ENCODE measurements at regions not wholly inside any gene's neighbourhood (a gene's known extent, or its start where the extent isn't known, plus 50 kb on each side); places are given as distances from the start of the nearest gene placed in this dataset.

GRCh38 chr2:215602997-215603396 is 167.1 kb upstream of the FN1 start:
- Histone ChIP-seq H3K27ac (ENCODE audit: low read length in 2 of 2) (no peak overlapping the region), H4K20me1 (ENCODE audit: control insufficient read depth, insufficient read depth, low read length, poor library complexity, severe bottlenecking) (no peaks in the 10 kb centered on the region), H3K4me1 (ENCODE audit: control insufficient read depth in 2 of 2, insufficient read depth in 2 of 2, low read length in 2 of 2) (no peaks in the 10 kb centered on the region), H3K9me3 (ENCODE audit: control extremely low read depth in 1 of 3, control insufficient read depth in 2 of 3, insufficient read depth in 1 of 3, low read length in 2 of 3) (no peaks in the 10 kb centered on the region), H3K4me2 (replicated peaks; ENCODE audit: low read depth, low read length, poor library complexity, severe bottlenecking) (no peak overlapping the region), H2AFZ (ENCODE audit: insufficient read depth, low read depth, low read length, poor library complexity, severe bottlenecking) (no peak overlapping the region), H3K9ac (ENCODE audit: low read length) (no peak overlapping the region), H3K79me2 (ENCODE audit: control insufficient read depth, insufficient read depth, low read length) (no peaks in the 10 kb centered on the region), H3K27me3 (replicated peaks in 1 of 4; ENCODE audit: control extremely low read depth in 1 of 4, control insufficient read depth in 3 of 4, insufficient read depth in 4 of 4, low read length in 3 of 4) (no peaks in the 10 kb centered on the region), H3K36me3 (replicated peaks in 1 of 2; ENCODE audit: control extremely low read depth in 1 of 2, control insufficient read depth in 1 of 2, extremely low read depth in 1 of 2, insufficient read depth in 2 of 2, low read length in 1 of 2) (no peaks in the 10 kb centered on the region), H3K4me3 (ENCODE audit: control extremely low read depth in 1 of 5, extremely low read depth in 1 of 5, insufficient read depth in 1 of 5, low read depth in 2 of 5, low read length in 4 of 5) (no peak overlapping the region)
- Mint-ChIP-seq H3K27ac (no peak overlapping the region), H3K27me3 (peaks cover 17% of the 10 kb centered on the region), H3K4me1 (no peaks in the 10 kb centered on the region), H3K9me3 (ENCODE audit: insufficient read depth) (no peaks in the 10 kb centered on the region), H3K4me3 (no peak overlapping the region)
- WGBS (ENCODE audit: insufficient coverage) = no CpG with 5 or more reads among the region's 3 CpGs
- ChIA-PET POLR2A (no interaction called here), CTCF (no interaction called here)
- DNase-seq = no peak
- TF ChIP-seq, protein P1, sequence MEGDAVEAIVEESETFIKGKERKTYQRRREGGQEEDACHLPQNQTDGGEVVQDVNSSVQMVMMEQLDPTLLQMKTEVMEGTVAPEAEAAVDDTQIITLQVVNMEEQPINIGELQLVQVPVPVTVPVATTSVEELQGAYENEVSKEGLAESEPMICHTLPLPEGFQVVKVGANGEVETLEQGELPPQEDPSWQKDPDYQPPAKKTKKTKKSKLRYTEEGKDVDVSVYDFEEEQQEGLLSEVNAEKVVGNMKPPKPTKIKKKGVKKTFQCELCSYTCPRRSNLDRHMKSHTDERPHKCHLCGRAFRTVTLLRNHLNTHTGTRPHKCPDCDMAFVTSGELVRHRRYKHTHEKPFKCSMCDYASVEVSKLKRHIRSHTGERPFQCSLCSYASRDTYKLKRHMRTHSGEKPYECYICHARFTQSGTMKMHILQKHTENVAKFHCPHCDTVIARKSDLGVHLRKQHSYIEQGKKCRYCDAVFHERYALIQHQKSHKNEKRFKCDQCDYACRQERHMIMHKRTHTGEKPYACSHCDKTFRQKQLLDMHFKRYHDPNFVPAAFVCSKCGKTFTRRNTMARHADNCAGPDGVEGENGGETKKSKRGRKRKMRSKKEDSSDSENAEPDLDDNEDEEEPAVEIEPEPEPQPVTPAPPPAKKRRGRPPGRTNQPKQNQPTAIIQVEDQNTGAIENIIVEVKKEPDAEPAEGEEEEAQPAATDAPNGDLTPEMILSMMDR (IDR thresholded peaks at IDR 0.05) = no peak
- no peak for ATAC-seq (ENCODE audit: low read depth)
- intact Hi-C loops (cut with micrococcal nuclease) = no loop called here

DNA sequence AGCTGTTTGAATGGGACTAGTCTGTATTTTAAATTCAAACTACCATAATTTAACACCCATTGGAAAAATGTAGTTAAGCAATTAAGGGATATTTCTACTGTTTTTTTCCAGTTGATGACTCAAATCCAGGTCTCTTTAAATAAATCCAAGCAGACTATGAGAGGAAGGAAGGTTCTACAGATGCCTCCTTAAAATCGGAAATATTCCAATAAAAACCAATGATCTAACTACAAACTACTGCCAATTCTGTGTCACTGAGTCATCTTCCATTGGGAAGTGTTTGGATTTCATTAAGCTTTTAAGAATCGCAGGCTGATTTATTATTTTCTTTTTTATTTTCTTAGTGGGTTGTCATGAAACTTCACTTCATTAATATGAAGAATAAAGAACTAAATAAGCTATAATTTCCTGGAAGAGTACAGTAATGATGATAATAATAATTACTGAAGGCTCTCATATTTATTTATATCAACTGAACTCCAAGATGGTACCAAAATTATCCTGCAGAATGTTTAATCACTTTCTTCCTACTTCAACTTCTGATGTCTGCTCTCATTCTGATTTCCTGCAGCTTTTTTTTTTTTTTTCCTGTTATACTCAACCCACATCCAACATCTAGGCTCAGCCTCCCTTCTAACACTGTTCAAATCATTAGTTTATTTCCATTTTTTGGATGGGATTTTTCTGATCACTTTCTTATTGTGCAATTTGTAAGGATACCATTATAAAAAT is 166.3 kb upstream of the FN1 start:
- H2AFZ ChIP-seq (ENCODE audit: insufficient read depth, low read depth, low read length, poor library complexity, severe bottlenecking) = no peak overlapping the region
- H3K79me2 ChIP-seq (ENCODE audit: control insufficient read depth, insufficient read depth, low read length) = no peaks in the 10 kb centered on the region
- ChIA-PET CTCF (no interaction called here), POLR2A (no interaction called here)
- intact Hi-C loops (cut with micrococcal nuclease) = no loop called here
- H3K9ac ChIP-seq (ENCODE audit: low read length) = no peak overlapping the region
- WGBS (ENCODE audit: insufficient coverage) = no CpG with 5 or more reads among the region's 2 CpGs
- no peak overlapping the region for H3K27ac ChIP-seq (ENCODE audit: low read length in 2 of 2)
- no peak overlapping the region for H3K27ac Mint-ChIP-seq
- no peaks in the 10 kb centered on the region for H4K20me1 ChIP-seq (ENCODE audit: control insufficient read depth, insufficient read depth, low read length, poor library complexity, severe bottlenecking)
- H3K4me1 Mint-ChIP-seq = no peaks in the 10 kb centered on the region
- no peaks in the 10 kb centered on the region for H3K9me3 Mint-ChIP-seq (ENCODE audit: insufficient read depth)
- no peak overlapping the region for H3K4me3 ChIP-seq (ENCODE audit: control extremely low read depth in 1 of 5, extremely low read depth in 1 of 5, insufficient read depth in 1 of 5, low read depth in 2 of 5, low read length in 4 of 5)
- H3K4me2 ChIP-seq (replicated peaks; ENCODE audit: low read depth, low read length, poor library complexity, severe bottlenecking) = no peak overlapping the region
- H3K4me3 Mint-ChIP-seq = no peak overlapping the region
- DNase-seq = no peak
- no peaks in the 10 kb centered on the region for H3K36me3 ChIP-seq (replicated peaks in 1 of 2; ENCODE audit: control extremely low read depth in 1 of 2, control insufficient read depth in 1 of 2, extremely low read depth in 1 of 2, insufficient read depth in 2 of 2, low read length in 1 of 2)
- peaks cover 19% of the 10 kb centered on the region for H3K27me3 Mint-ChIP-seq
- no peaks in the 10 kb centered on the region for H3K9me3 ChIP-seq (ENCODE audit: control extremely low read depth in 1 of 3, control insufficient read depth in 2 of 3, insufficient read depth in 1 of 3, low read length in 2 of 3)
- no peak for ATAC-seq (ENCODE audit: low read depth)
- no peaks in the 10 kb centered on the region for H3K27me3 ChIP-seq (replicated peaks in 1 of 4; ENCODE audit: control extremely low read depth in 1 of 4, control insufficient read depth in 3 of 4, insufficient read depth in 4 of 4, low read length in 3 of 4)
- no peaks in the 10 kb centered on the region for H3K4me1 ChIP-seq (ENCODE audit: control insufficient read depth in 2 of 2, insufficient read depth in 2 of 2, low read length in 2 of 2)
- no peak for TF ChIP-seq EZH2 (IDR thresholded peaks at IDR 0.05; ENCODE audit: borderline replicate concordance, insufficient read depth, low read depth, low read length, poor library complexity, severe bottlenecking)
